ENCODE measurements at regions not wholly inside any gene's neighbourhood (a gene's known extent, or its start where the extent isn't known, plus 50 kb on each side); places are given as distances from the start of the nearest gene placed in this dataset.

DNA sequence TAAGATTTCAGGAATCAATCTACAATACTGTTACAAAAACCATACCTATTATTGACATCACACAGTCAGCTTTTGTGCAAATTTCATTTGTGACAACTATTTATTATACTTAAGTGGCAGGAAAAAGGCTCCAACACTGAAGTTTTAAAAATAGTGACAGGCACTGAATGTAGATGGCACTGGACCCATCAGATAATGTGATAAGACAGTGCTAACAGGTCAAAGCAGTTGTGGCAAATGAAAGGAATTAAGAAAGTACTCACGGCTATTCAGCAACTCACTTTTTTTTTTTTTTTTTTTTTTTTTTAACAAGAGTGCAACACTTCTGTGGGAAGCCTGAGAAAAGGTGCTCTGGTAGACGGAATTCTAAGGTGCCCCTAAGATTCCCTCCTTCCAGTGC, 115.0 kb upstream of the MEF2C start:
- TF ChIP-seq, protein P1, sequence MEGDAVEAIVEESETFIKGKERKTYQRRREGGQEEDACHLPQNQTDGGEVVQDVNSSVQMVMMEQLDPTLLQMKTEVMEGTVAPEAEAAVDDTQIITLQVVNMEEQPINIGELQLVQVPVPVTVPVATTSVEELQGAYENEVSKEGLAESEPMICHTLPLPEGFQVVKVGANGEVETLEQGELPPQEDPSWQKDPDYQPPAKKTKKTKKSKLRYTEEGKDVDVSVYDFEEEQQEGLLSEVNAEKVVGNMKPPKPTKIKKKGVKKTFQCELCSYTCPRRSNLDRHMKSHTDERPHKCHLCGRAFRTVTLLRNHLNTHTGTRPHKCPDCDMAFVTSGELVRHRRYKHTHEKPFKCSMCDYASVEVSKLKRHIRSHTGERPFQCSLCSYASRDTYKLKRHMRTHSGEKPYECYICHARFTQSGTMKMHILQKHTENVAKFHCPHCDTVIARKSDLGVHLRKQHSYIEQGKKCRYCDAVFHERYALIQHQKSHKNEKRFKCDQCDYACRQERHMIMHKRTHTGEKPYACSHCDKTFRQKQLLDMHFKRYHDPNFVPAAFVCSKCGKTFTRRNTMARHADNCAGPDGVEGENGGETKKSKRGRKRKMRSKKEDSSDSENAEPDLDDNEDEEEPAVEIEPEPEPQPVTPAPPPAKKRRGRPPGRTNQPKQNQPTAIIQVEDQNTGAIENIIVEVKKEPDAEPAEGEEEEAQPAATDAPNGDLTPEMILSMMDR (IDR thresholded peaks at IDR 0.05), result no peak
- Histone ChIP-seq H3K4me1 (ENCODE audit: control insufficient read depth in 1 of 2, insufficient read depth in 1 of 2, low read depth in 1 of 2, low read length in 1 of 2) (no peaks in the 10 kb centered on the region), H3K27me3 (no peaks in the 10 kb centered on the region), H3K4me3 (ENCODE audit: low read depth in 1 of 2, low read length in 1 of 2) (no peak overlapping the region), H3K9me3 (no peaks in the 10 kb centered on the region), H3K27ac (no peak overlapping the region), H3K36me3 (no peaks in the 10 kb centered on the region)

DNA sequence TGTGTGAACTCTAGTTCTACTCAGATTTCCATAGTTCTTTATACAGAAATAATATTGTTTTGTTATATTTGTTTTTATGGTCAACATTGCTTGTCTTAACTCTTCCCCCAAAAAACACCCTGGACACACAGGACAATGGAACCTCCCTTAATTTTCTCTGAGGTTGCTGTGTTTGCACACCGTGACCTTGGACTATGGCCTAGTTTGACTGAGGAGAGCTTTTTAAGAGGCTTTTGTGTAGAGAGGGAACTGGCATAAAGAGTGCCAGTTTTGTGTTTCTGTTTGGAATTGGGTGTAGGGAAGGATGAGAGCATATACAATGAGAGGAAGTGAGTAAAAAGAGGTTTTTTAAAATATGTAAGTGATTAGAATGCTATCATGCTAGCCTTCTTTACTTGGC, 101.1 kb upstream of the MEF2C start:
- no peak overlapping the region for H3K4me3 ChIP-seq (ENCODE audit: low read depth in 1 of 2, low read length in 1 of 2)
- H3K4me1 ChIP-seq (ENCODE audit: control insufficient read depth in 1 of 2, insufficient read depth in 1 of 2, low read depth in 1 of 2, low read length in 1 of 2), result peaks cover 4 to 6% of the 10 kb centered on the region in 2 experiments
- no peak overlapping the region for H3K27ac ChIP-seq
- H3K27me3 ChIP-seq, result no peaks in the 10 kb centered on the region
- H3K36me3 ChIP-seq, result no peaks in the 10 kb centered on the region
- TF ChIP-seq, protein P1 (IDR thresholded peaks at IDR 0.05), result no peak
- H3K9me3 ChIP-seq, result no peaks in the 10 kb centered on the region

DNA sequence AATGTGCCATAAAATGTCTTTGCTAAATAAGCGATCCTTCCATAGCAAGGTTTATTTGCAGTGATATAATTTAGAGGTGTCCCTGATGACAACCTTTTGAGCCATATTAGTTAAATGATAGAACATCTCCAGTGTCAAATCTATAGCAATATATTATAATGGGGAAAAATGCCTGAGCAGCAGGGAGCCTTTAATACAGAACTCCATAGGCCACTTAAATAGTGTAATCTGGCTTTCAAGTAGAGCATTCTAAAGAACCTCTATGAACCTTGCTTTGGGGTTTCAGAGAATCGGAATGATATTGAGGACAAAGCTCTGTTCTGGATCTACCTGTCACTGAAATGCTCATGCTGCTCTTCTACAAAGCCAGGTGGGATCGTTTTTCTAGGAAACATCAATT, 96.7 kb upstream of the MEF2C start:
- Histone ChIP-seq H3K27me3 (no peaks in the 10 kb centered on the region), H3K36me3 (no peaks in the 10 kb centered on the region), H3K4me1 (ENCODE audit: control insufficient read depth in 1 of 2, insufficient read depth in 1 of 2, low read depth in 1 of 2, low read length in 1 of 2) (peaks cover 5 to 11% of the 10 kb centered on the region in 2 experiments), H3K4me3 (ENCODE audit: low read depth in 1 of 2, low read length in 1 of 2) (no peak overlapping the region), H3K27ac (no peak overlapping the region), H3K9me3 (no peaks in the 10 kb centered on the region)
- TF ChIP-seq, protein P1 (IDR thresholded peaks at IDR 0.05), result no peak

DNA sequence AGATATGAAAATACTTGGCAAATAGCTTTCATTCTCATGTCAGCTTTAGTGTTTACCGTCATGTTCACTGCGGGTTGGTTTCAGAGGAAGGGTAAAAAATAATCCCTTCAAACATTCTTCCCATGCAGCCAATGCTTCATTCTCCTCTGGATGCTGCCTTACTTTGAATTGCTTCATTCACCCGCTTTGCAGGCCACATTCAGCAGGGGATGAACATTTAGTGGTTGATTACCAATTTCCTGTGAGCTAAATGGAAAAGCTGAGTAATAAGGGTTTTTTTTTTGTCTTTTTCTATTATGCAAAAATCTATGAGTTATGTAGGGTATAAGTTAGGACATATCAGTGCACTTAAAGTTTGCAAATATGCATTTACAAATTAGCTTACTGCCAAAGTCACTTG, 96.3 kb upstream of the MEF2C start:
- H3K4me1 ChIP-seq (ENCODE audit: control insufficient read depth in 1 of 2, insufficient read depth in 1 of 2, low read depth in 1 of 2, low read length in 1 of 2), result peaks cover 5 to 11% of the 10 kb centered on the region in 2 experiments
- TF ChIP-seq, protein P1 (IDR thresholded peaks at IDR 0.05), result no peak
- no peak overlapping the region for H3K4me3 ChIP-seq (ENCODE audit: low read depth in 1 of 2, low read length in 1 of 2)
- H3K27me3 ChIP-seq, result no peaks in the 10 kb centered on the region
- H3K27ac ChIP-seq, result no peak overlapping the region
- H3K36me3 ChIP-seq, result no peaks in the 10 kb centered on the region
- H3K9me3 ChIP-seq, result no peaks in the 10 kb centered on the region

DNA sequence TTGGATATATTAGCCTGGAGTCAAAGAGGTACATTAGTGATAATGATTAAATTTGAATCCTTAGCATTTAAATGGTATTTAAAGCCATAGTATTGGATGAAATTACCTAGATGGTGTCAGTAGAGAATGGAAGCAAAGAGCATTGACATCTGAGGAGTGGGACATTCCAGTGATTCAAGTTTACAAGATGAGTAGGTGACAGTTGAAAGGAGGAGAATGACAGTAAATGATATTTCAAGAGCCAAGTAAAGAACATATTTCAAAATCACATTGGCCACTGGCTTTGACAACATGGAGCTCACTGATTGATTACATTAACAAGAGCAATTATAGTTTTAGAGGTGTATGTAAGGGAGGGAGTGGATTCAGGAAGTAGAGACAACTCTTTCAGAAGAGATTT, 93.9 kb upstream of the MEF2C start:
- peaks cover 5 to 11% of the 10 kb centered on the region in 2 experiments for H3K4me1 ChIP-seq (ENCODE audit: control insufficient read depth in 1 of 2, insufficient read depth in 1 of 2, low read depth in 1 of 2, low read length in 1 of 2)
- no peak overlapping the region for H3K27ac ChIP-seq
- TF ChIP-seq, protein P1 (IDR thresholded peaks at IDR 0.05), result no peak
- no peaks in the 10 kb centered on the region for H3K9me3 ChIP-seq
- no peak overlapping the region for H3K4me3 ChIP-seq (ENCODE audit: low read depth in 1 of 2, low read length in 1 of 2)
- H3K36me3 ChIP-seq, result no peaks in the 10 kb centered on the region
- no peaks in the 10 kb centered on the region for H3K27me3 ChIP-seq

Measured in neutrophil (primary cell).